ENCODE measurements at regions not wholly inside any gene's neighbourhood (a gene's known extent, or its start where the extent isn't known, plus 50 kb on each side); places are given as distances from the start of the nearest gene placed in this dataset.
"Not testable (repeated sequence)": the region's sequence is repeated elsewhere in the genome, so short reads cannot be mapped to it uniquely, and the experiment has no call there.

DNA sequence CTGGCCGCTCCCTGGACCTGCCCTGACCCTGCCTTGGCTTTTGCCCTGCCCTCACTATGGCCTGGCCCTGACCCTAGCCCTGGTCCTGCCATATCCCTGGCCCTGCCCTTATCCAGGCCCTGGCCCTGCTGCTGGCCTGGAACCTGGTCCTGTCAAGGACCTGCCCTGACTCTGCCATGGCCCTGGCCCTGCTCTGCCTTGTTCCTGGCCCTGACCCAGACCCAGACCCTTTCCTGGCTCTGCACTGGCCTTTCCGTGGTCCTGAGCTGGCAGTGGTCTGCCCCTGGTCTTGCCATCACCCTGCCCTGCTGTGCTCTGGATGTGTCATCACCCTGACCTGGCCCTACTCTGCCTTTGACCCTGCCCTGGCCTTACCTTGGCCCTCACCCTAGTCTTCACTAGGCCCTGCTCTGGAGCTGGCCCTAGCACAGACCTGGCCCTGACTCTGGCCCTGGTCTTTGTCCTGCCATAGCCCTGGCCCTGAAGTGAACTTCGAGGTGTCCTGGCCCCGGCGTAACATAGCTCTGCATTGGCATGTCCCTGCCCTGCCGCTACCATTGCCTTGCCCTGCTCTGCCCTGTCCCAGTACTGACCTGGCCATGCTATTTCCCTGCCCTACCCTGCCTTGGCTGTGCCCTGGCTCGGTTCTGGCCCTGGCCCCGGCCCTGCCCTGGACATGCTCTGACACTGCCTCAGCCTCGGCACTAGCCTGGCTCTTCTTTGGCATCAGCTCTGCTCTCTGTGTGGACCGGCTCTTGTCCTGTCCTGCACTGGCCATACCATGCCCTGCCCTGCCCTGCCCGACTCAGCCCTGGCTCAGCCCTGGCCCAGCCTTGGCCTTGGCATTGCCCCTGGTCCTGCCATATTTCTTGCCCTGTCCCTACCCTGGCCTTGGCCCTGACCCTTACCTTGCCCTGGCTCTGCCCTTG is 239.2 kb downstream of the GOLGA6L6 start:
- not testable (repeated sequence) for H3K36me3 ChIP-seq; H3K4me3 ChIP-seq; H3K9me3 ChIP-seq; H3K27me3 ChIP-seq; H3K4me1 ChIP-seq; H3K27ac ChIP-seq (replicated peaks in 1 of 4); DNase-seq (ENCODE audit: extremely low spot score)
- intact Hi-C loops (cut with DNase I): loop anchor here (10.0 kb wide), 1 partner anchor 62 kb away; no protein-coding TSS in a partner anchor
- WGBS: 89% methylated on average over 11 of the region's 11 CpGs

DNA sequence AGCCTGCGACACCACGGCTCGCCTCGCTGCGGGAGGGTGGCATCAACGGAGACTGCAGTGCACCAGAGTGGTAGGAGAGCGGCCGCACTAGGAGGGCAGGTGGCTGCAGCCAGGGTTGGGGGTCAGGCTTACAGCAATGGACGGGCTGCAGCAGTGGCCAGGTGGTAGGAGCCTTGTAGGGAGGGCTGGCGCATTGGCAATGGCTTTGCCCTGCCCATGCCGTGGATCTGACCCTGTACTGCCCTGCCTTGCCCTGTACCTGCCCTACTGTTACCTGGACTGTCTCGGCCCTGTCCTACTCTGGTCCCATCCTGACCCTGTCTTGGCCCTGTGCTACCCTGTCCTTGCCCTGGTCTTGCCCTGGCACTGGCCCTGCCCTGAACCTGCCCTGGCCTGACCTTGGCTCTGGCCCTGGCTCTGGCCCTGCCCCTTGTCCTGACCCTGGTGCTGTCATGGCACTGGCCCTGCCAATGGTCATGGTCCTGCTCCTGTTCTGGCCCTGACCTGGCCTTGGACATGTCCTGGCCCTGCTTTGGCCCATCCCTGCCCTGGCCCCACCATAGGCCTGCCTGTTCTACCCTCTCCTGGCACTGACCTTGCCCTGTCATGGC is 240.0 kb downstream of the GOLGA6L6 start:
- not testable (repeated sequence) for H3K4me1 ChIP-seq; H3K27me3 ChIP-seq; H3K9me3 ChIP-seq; DNase-seq (ENCODE audit: extremely low spot score); H3K27ac ChIP-seq (replicated peaks in 1 of 4); H3K4me3 ChIP-seq; H3K36me3 ChIP-seq
- intact Hi-C loops (cut with DNase I): loop anchor here (10.0 kb wide), 1 partner anchor 63 kb away; no protein-coding TSS in a partner anchor
- WGBS: 85% methylated on average over 12 of the region's 12 CpGs

DNA sequence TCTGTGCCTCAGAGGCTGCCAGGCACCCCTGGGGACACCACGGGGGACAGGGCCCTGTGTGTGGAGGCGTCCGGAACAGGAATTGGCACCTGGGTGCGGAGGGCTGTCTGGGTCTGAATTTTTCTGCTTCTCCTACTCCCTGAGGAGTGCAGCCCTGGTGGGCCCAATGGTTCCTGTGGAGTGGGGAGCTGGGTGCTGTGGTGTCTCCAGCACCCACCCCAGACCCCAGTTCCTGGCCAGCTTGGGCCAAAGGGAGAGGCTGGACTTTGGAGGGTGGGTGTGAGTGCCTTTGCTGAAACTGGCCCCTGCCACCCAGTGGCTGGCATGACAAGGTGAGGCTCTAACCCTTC is 240.6 kb downstream of the GOLGA6L6 start:
- DNase-seq (ENCODE audit: extremely low spot score): not testable (repeated sequence)

DNA sequence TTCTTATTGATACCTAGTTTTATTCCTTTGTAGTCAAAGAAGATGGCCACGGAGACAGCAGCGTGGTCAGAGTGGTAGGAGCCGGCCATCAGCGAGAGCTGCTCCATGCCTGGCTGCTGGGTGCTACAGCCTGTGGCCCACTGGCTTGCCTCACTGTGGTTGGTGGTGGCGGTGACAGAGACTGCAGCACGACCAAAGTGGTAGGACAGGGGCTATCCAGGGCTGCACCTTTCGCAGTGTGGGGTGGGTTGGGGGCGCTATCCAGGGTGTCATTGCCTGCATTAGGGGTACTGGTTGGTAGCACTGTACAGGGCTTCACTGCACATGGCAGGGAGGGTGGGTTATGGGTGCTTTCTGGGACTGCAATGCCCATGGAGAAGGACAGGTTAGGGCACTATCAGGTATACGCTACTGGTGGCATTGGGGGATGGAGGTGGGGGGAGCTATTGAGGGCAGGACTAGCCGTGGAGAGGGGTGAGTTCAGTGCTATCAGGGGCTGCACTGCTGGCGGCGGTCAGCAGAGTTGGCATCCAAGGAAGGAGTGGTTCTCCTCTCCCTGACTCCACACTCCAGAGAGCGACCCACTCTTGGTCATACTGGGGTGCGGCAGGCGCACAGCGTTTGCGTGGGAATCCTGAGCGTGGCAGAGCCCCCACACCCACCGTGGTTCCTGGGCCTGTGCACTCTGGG is 241.1 kb downstream of the GOLGA6L6 start:
- H3K27ac ChIP-seq (replicated peaks in 1 of 4); H3K4me3 ChIP-seq; DNase-seq (ENCODE audit: extremely low spot score); H3K27me3 ChIP-seq; H3K36me3 ChIP-seq; H3K4me1 ChIP-seq; H3K9me3 ChIP-seq: not testable (repeated sequence)
- 89% methylated on average over 19 of the region's 19 CpGs for WGBS
- intact Hi-C loops (cut with DNase I): loop anchor here (10.0 kb wide), 1 partner anchor 64 kb away; no protein-coding TSS in a partner anchor

More for the DNA sequence above, 240.6 kb downstream of the GOLGA6L6 start:
- WGBS: 85% methylated on average over 4 of the region's 4 CpGs
- not testable (repeated sequence) for H3K36me3 ChIP-seq; H3K27me3 ChIP-seq; H3K9me3 ChIP-seq; H3K4me3 ChIP-seq; H3K27ac ChIP-seq (replicated peaks in 1 of 4); H3K4me1 ChIP-seq
- intact Hi-C loops (cut with DNase I): loop anchor here (10.0 kb wide), 1 partner anchor 64 kb away; no protein-coding TSS in a partner anchor

DNA sequence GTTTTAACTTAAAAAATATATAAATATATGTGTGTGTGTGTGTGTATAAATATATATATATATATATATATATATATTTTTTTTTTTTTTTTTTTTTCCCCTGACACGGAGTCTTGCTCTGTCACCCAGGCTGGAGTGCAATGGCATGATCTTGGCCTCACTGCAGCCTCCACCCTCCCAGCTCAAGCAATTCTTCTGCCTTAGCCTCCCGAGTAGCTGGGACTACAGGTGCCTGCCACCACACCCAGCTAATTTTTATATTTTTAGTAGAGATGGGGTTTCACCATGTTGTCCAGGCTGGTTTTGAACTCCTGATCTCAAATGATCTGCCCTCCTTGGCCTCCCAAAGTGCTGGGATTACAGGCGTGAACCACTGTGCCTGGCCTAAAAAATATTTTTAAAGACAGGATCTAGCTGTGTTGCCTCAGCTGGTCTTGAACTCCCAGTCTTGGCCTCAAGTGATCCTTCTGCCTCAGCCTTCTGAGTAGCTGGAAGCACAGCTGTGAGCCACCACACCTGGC is 243.9 kb downstream of the GOLGA6L6 start:
- H3K36me3 ChIP-seq; H3K4me3 ChIP-seq; H3K4me1 ChIP-seq; H3K27ac ChIP-seq (replicated peaks in 1 of 4); intact Hi-C loops (cut with DNase I); DNase-seq (ENCODE audit: extremely low spot score); H3K9me3 ChIP-seq: not testable (repeated sequence)
- 78% methylated on average over 3 of the region's 3 CpGs for WGBS
- peaks cover 0 to 12% (median 0%) of the 10 kb centered on the region in 4 donors for H3K27me3 ChIP-seq

DNA sequence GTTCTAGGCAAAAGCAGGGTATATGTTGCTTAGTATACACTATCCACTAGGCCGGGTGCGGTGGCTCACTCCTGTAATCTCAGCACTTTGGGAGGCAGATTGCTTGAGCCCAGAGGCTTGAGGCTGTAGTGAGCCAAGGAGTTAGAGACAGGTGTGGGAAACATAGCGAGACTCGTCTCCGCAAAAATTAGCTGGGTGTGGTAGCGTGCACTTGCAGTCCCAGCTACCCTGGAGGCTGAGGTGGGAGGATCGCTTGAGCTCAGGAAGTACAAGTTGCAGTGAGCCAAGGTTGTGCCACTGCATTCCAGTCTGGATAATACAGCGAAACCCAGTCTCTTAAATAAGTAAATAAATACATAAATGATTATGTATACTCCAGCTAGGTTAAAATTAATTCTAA is 245.3 kb downstream of the GOLGA6L6 start:
- intact Hi-C loops (cut with DNase I); H3K36me3 ChIP-seq; H3K9me3 ChIP-seq; H3K4me3 ChIP-seq; DNase-seq (ENCODE audit: extremely low spot score); H3K27ac ChIP-seq (replicated peaks in 1 of 4); H3K4me1 ChIP-seq: not testable (repeated sequence)
- H3K27me3 ChIP-seq: peaks cover 0 to 13% (median 0%) of the 10 kb centered on the region in 4 donors
- WGBS: 78% methylated on average over 8 of the region's 8 CpGs

DNA sequence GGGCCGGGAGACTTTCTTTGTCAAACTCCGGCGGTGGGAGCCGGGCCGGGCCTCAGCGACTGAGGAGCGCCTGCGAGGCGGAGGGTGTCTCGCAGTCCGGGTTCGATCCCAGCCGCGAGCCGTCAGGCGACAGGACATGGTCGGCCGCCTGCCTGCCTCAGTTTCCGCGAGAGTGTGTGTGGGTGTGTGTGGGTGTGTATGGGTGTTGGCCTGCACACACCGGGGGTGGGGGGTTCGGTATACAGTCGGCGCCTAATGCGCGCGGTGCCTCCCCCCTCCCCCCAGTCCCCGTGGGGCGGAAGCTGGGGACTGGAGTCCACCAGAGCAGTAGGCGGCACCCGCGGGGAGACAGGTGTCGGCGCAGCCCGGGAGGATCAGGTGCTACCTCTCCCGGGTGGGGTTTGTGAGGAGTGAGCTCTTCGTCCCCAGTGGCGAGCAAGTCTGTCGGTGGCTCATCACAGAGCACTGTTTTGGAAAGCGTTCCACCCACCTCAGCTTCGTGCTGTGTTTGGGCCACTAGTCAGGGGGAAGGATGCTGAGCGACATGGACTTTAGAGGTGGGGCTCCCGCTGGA is 246.3 kb downstream of the GOLGA6L6 start:
- Histone ChIP-seq H3K27me3 (peaks cover 0 to 13% (median 0%) of the 10 kb centered on the region in 4 donors), H3K4me3 (no peak overlapping the region), H3K9me3 (peaks cover 0 to 8% (median 0%) of the 10 kb centered on the region in 4 donors), H3K36me3 (no peaks in the 10 kb centered on the region), H3K27ac (replicated peaks in 1 of 4) (no peak overlapping the region), H3K4me1 (no peaks in the 10 kb centered on the region)
- 84% methylated on average over 42 of the region's 43 CpGs for WGBS
- no peak for DNase-seq (ENCODE audit: extremely low spot score)
- TF ChIP-seq POLR2AphosphoS5 (IDR thresholded peaks at IDR 0.05) (no peak), POLR2A (IDR thresholded peaks at IDR 0.05; ENCODE audit: low read depth) (no peak), EP300 (IDR thresholded peaks at IDR 0.05) (no peak)
- TF ChIP-seq, protein P1, sequence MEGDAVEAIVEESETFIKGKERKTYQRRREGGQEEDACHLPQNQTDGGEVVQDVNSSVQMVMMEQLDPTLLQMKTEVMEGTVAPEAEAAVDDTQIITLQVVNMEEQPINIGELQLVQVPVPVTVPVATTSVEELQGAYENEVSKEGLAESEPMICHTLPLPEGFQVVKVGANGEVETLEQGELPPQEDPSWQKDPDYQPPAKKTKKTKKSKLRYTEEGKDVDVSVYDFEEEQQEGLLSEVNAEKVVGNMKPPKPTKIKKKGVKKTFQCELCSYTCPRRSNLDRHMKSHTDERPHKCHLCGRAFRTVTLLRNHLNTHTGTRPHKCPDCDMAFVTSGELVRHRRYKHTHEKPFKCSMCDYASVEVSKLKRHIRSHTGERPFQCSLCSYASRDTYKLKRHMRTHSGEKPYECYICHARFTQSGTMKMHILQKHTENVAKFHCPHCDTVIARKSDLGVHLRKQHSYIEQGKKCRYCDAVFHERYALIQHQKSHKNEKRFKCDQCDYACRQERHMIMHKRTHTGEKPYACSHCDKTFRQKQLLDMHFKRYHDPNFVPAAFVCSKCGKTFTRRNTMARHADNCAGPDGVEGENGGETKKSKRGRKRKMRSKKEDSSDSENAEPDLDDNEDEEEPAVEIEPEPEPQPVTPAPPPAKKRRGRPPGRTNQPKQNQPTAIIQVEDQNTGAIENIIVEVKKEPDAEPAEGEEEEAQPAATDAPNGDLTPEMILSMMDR (IDR thresholded peaks at IDR 0.05): no peak
- intact Hi-C loops (cut with DNase I): no loop called here
